Iris pigment epithelial cell (primary cell): ENCODE measurements at regions not wholly inside any gene's neighbourhood (a gene's known extent, or its start where the extent isn't known, plus 50 kb on each side); places are given as distances from the start of the nearest gene placed in this dataset.
A peak's percentile ranks its signal among the peaks of the same experiment; 100 is the strongest.

Experiments used
- DNase-seq: peaks from one replicate; pipeline ENCODE4 v3.0.0-alpha.2; 2011; ENCODE audit warnings: low read depth

DNA sequence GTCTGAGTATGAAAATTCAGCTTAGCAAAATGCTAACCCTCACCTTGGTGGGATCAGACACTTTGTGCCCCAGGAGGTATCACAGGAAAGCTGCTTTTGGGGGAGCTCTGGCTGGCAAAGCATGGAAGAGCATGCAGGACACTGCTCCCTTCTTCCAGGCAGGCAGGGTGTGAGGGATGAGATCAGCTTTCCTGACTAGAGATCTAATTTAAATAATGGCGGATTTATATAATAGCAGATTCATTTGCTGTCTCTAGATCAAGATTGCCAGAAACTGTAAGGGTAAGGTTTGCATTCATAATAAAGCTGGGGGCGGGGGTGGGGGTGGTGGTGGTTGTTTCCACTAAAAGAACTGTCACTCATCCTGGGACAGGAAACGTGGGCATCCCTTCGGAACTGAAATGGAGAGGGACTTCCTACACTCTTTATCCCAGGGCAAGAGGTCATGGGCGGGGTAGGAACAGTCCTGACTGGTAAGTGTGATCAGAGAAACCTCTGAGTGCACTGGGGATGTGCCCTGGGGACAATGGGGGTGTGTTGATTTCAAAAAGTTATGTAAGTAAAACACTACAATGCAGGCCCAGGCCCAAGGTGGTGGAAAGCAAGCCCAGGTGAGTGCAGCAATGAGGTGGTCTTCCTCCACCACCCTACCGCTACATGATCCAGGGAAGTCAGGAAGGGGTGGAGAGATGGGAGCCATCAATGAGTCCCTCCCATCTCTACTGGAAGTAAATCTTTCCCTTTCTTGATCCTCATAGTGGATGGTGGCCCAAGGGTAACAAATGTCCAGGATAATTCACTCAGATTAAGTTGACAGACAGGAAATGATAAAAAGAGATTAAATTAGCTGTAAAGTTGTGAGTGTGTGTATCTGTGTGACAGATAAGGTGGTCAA lies 171.4 kb upstream of the SERPINE2 start:
- no peak for DNase-seq

DNA sequence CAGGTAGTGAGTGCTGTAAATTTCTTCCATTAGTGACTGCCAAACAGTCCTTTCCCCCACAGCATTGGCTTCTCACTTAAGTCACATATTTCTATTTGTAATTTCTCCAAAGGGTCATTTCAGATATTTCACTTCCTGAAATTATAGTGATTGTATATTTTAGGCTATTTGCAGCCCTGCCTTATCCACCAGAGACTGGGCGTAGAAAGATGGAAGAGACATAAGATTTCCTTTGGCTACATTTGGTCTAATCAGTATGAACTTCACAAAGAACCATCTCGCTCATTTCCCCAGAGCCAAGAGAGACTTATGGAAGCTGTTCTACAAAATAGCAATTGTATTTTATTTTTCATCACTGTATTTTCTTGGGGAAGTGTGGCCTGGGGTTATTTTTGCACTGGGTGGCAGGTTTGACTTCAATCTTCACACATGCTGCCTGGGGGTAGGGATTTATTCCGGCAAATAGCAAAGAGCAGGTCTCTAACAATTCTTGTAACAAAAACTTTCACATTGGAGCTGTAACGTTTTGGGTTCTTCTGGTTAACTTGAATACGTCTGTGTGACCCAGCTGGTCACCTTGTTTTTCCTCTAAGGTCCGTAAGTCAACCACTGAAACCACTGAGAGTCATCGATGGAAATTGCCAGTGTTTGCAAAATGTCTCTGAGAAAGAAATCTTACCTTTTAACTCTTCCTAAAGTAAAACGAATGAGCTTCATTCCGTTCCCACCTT lies 170.6 kb upstream of the SERPINE2 start:
- no peak for DNase-seq

- no peak for DNase-seq
Observed at GRCh38 chr2:224208443-224208842, 169.4 kb upstream of the SERPINE2 start.

GRCh38 chr2:224208007-224208406 lies 168.9 kb upstream of the SERPINE2 start:
- DNase-seq: no peak

DNA sequence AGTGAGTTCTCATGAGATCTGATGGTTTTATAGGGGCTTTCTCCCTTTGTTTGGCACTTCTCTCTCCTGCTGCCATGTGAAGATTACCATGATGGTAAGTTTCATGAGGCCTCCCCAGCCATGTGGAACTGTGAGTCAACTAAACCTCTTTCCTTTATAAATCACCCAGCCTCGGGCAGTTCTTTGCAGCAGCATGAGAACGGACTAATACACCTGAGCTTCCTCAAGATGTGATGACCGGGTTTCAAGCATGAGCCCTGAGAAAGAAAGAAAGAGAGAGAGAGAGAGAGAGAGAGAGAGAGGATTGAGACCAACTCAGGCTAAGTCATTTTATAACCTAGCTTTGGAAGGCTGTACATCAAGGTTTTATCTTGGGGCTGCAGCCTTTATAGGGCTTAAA lies 167.7 kb upstream of the SERPINE2 start:
- no peak for DNase-seq

DNA sequence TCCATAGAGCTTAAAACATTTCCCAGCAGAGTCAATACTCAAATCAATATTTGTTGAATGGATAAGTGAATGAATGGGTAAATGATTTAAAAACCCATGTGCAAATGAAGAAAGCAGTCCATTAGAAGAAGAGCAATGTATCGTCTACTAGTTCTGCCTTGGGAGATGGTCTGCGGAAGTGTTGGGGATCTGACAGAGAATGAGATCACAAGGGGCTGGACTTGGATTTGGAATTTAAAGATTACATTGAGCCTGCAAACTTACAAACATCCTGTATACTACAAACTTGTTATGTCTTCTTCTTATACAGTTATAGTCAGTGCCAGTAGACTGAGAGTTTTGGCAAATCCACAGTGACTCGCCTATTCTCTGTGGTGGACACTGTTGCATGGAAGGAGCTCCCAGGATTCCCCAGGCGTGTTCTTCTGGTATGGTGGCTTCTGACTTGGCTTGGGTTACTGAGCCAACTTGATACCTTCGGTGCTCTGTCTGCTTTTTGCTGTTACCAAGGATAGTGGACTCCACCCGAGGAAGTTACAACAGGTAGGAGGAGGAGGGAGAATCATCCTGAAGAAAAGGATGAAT lies 163.3 kb upstream of the SERPINE2 start:
- no peak for DNase-seq

DNA sequence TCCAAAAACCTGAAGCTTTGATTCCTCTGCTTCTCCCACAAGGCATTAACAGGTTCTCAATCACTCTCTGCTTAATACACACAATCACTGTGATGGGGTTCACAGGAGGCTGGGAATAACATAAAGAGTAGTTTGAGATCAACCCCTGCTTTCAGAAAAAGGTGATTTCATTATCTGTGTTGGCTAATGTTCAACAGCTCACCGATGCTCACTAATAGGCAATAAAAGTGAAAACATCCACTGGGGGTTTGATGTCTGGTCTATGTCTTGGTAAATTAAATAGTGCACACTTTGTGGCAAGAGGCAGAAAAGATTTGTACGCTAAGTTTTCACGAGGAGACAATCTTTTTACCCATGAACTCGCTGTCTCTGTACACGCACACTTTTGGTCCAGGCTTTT lies 159.3 kb upstream of the SERPINE2 start:
- DNase-seq: no peak

- DNase-seq: no peak
Observed at GRCh38 chr2:224196810-224197209, 157.7 kb upstream of the SERPINE2 start.

DNA sequence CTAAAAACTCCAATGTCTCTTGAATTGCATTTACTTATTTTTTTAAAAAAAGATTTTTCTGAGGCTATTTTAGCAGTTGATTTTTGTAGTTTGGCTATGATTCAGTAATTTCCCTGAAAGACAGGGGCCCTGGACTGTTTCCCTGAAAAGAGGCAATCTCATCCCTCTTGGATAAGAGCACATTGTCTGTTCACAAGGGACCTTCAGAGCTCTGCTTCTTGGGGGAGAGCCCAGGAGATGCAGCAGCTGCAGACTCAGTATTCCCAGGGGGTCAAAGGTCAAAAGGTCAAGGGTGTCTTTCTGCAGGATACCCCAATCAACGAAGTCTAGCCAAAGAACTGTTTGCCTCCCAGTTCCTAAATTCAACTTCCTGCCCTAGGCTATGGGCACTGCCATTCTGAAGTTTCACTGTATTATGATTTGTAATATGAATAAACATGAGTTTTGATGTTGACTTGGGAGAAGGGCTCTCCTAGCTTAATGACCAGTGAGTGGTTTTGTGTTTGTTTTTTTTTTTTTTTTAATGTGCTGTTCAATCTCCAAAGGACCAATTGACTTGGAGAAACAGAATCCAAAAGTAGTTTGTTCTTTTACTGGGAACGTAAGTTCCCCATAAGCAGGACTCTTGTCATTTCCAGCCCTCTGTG lies 157.0 kb upstream of the SERPINE2 start:
- no peak for DNase-seq

DNA sequence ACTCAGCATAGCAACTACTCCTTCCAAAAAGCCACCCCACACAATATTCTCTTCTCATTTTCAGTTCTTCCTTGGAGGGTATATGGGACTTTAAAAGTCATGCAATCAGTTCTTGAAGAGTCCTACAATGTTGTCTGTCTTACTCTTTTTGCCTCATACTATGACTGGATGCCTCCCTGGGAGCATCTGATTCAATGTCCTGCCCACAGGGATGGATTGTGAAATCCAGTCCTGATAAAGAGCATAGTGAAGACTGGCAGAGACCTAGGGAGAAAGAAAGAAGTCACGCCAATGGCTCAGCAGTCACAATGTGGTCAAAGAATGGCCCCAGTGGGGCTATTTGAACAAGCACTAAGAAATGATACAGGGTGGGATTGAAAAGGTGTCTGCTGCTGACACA lies 155.1 kb upstream of the SERPINE2 start:
- no peak for DNase-seq

DNA sequence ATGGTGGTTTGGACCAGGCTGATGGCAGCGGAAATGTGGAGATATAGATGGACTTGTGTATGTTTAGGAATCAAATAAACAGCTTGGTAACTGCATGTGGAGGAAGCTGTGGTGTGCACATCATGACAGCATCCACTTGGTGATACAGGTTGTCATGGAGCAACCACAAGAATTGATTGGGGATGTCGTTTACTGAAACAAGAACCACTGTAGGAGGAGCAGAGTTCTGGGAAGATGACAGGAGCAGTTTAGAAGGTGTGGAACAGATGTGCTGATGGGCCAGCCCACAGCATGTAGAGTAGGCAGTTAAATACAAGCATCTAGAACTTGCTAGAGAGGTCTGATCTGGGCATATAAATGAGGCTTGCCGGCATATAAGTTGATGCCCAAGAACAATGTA lies 152.4 kb upstream of the SERPINE2 start:
- DNase-seq: no peak

- peak; percentile 21 for DNase-seq
Observed at GRCh38 chr2:224190936-224191270, 151.8 kb upstream of the SERPINE2 start.

DNA sequence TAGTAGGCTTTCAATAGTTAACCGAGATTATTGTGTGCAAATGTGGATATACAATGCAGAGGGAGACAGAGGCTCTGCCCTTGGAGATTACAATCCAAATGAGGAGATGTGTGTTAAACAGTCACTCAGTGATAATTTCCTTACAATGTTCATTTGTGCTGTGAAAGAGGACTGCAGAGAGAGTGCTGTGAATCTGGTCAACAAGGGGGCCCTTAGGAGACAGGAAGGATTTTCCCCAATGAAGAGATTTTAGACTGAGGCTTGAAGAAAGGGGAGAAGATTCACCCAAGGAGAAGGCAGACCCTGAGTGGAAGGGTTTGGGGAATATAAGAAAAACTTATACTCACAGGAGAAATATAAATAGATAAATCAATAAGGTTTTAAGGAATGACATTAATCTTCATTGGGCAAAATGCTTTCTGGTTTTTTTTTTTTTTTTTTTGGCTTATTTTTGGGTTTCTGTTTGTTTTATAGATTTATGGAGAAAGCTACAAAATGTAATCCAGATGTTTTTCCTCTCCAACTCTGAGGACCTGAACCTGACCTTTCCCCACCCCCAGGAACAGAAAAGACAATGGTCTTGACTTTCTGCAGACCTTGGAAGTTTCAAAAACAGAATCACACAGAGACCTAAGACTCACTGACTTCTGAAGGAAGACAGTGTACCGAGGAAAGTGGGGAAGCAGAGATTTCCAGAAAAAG lies 151.3 kb upstream of the SERPINE2 start:
- DNase-seq: no peak

DNA sequence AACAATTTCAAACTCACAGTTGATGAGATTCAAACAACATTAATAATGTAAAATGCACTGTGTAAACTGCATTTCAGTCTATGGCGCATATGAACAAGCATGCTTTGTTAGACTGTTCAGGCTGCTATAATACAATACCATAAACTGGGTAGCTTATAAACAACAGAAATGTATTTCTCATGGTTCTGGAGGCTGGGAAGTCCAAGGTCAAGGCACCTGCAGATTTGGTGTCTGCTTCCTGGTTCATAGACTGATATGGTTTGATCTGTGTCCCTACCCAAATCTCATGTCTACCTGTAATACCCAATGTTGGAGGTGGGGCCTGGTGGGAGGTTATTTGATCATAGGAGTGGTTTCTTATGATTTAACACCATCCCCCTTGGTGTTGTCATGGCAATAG lies 148.1 kb upstream of the SERPINE2 start:
- no peak for DNase-seq

DNA sequence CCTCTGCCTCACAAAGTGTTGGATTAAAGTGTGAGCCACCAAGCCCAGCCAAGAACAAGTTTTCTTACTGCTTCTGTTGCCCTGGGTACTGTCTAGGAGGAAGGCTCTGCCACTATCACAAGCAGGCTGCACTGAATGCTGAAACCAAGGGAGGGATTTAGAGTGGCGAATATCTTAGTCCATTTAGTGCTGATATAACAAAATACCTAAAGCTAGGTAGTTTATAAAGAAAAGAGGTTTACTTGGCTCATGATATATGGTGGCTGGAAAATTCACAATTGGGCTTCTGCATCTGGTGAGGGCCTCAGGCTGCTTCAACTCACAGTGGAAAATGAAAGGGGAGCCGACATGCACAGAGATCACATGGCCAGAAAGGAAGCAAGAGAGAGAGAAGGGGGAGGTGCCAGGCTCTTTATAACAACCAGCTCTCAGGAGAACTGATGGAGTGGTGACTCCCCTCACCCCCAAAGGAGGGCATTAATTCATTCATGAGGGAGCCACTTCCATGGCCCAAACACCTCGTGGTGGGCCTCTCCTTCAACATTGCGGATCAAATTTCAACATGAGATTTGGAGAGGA lies 146.0 kb upstream of the SERPINE2 start:
- no peak for DNase-seq

- peak; percentile 46 for DNase-seq
Observed at GRCh38 chr2:224183086-224183485, 144.0 kb upstream of the SERPINE2 start.

DNA sequence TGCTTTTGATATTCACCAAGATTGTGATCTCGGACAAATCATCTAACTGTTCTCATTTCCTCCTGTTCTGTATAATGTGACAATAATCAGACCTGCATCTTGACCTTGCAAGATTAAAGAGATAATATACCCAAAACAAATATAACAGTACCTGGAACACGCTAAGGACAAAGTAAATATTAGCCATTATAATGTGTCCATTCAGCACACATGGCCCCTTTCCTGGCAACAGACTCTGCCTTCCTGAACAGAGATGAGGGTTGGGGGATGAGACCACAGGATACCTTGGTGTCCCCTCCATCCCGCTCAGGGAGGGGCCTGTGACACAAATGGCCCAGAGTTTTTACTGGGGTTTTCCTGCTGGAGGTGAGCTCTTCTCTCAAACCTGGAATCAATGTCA lies 143.4 kb upstream of the SERPINE2 start:
- DNase-seq: no peak

- no peak for DNase-seq
Observed at GRCh38 chr2:224181534-224182155, 142.6 kb upstream of the SERPINE2 start.

DNA sequence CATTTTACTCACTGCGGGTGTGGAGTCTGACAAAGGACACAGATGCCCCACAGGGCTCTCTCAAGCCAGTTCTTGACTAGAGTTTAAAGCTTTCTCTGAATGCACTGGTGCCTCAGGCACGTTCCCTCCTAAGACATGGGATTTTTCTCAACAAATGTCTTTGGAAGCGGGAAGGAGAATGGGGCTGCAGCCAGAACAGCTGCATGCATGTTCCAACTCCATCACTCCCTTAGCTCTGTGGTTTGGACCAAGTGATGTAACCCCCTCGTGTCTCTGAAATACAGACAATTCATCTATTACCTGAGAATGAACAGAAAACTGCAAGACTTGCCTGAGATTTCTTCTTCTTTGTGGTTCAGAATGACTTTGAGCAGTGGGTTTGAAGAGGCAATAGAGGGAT lies 141.7 kb upstream of the SERPINE2 start:
- DNase-seq: no peak

DNA sequence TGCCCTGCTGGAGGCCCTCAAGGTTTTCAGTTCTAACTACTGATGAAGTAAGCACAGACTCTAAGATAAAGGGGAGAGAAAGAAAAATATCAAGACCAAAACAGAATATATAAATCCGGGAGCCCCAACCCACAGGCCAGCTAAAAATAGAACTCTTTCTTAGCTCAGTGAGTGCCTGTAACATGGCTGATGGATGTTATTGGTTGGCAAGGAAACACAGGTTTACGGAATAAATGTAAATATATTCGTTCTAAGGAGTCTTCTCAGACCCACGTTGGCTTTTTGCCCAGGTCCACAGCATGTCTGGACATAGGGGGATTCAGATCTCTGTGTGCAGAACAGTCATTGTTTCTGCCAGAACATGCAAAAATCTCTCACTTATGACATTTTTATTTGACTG lies 139.0 kb upstream of the SERPINE2 start:
- peak; percentile 33 for DNase-seq

- DNase-seq: no peak
Observed at GRCh38 chr2:224175538-224175937, 136.5 kb upstream of the SERPINE2 start.
